ACC112 (cell line): ENCODE measurements at regions not wholly inside any gene's neighbourhood (a gene's known extent, or its start where the extent isn't known, plus 50 kb on each side); places are given as distances from the start of the nearest gene placed in this dataset.

Source experiments
- H2AFZ ChIP-seq: fragments of 200-600 bp; sonication (generic); one replicate; pipeline ENCODE4 v1.6.0; 2017; ENCODE audit warnings: antibody characterized with exemption, low read length; ENCODE audit not compliant: unreplicated experiment
- H3K27ac ChIP-seq: fragments of 200-600 bp; sonication (generic); 2 replicates; pipeline ENCODE4 v1.5.1; 2014; ENCODE audit warnings: low read depth, mild to moderate bottlenecking, antibody characterized with exemption, low read length, moderate library complexity
- H3K27me3 ChIP-seq: fragments of 200-600 bp; sonication (generic); 2 replicates; pipeline ENCODE4 v1.6.1; 2014; ENCODE audit warnings: mild to moderate bottlenecking, antibody characterized with exemption, low read length, moderate library complexity, mixed read lengths; ENCODE audit not compliant: insufficient read depth
- H3K36me3 ChIP-seq: fragments of 200-600 bp; sonication (generic); 2 replicates; pipeline ENCODE4 v1.6.1; 2016; ENCODE audit warnings: mild to moderate bottlenecking, antibody characterized with exemption, low read length, moderate library complexity, mixed read lengths; ENCODE audit not compliant: insufficient read depth
- H3K4me1 ChIP-seq: fragments of 200-600 bp; sonication (generic); one replicate; pipeline ENCODE4 v1.6.1; 2016; ENCODE audit warnings: low read length, mixed read lengths; ENCODE audit not compliant: insufficient read depth, unreplicated experiment, control insufficient read depth
- H3K4me3 ChIP-seq: fragments of 200-600 bp; sonication (generic); 2 replicates; pipeline ENCODE4 v1.5.1; 2014; ENCODE audit warnings: mild to moderate bottlenecking, low read depth, low read length
- H3K79me2 ChIP-seq: fragments of 200-600 bp; sonication (generic); one replicate; pipeline ENCODE4 v1.6.0; 2016; ENCODE audit warnings: low read length; ENCODE audit not compliant: control insufficient read depth, unreplicated experiment, insufficient read depth

GRCh38 chr20:58051367-58051766 is 177.1 kb downstream of the ANKRD60 start:
- no peaks in the 10 kb centered on the region for H3K79me2 ChIP-seq
- H3K4me1 ChIP-seq, result peaks cover 5% of the 10 kb centered on the region
- no peak overlapping the region for H2AFZ ChIP-seq
- no peak overlapping the region for H3K4me3 ChIP-seq
- no peaks in the 10 kb centered on the region for H3K36me3 ChIP-seq
- peaks cover 17% of the 10 kb centered on the region; the same call in 1 of the 2 replicates for H3K27me3 ChIP-seq
- H3K27ac ChIP-seq, result no peak overlapping the region

GRCh38 chr20:58048096-58048702 is 180.3 kb downstream of the ANKRD60 start:
- no peaks in the 10 kb centered on the region for H3K79me2 ChIP-seq
- no peak overlapping the region for H3K27ac ChIP-seq
- peaks cover 12% of the 10 kb centered on the region; the same call in 1 of the 2 replicates for H3K27me3 ChIP-seq
- H3K4me3 ChIP-seq, result no peak overlapping the region
- no peak overlapping the region for H2AFZ ChIP-seq
- peaks cover 5% of the 10 kb centered on the region for H3K4me1 ChIP-seq
- no peaks in the 10 kb centered on the region for H3K36me3 ChIP-seq

GRCh38 chr20:58046311-58046710 is 182.1 kb downstream of the ANKRD60 start:
- no peak overlapping the region for H3K27ac ChIP-seq

GRCh38 chr20:58045579-58045978 is 182.9 kb downstream of the ANKRD60 start:
- Histone ChIP-seq H3K27ac (no peak overlapping the region), H3K4me3 (no peak overlapping the region), H3K79me2 (no peaks in the 10 kb centered on the region), H3K27me3 (no peaks in the 10 kb centered on the region; the same call in 1 of the 2 replicates), H3K36me3 (no peaks in the 10 kb centered on the region), H2AFZ (no peak overlapping the region), H3K4me1 (peaks cover 5% of the 10 kb centered on the region)

More at GRCh38 chr20:58046311-58046710, 182.1 kb downstream of the ANKRD60 start:
- Histone ChIP-seq H3K79me2 (no peaks in the 10 kb centered on the region), H2AFZ (no peak overlapping the region), H3K4me3 (no peak overlapping the region), H3K27me3 (peaks cover 4% of the 10 kb centered on the region; the same call in 1 of the 2 replicates), H3K4me1 (peaks cover 5% of the 10 kb centered on the region), H3K36me3 (no peaks in the 10 kb centered on the region)

GRCh38 chr20:58044931-58045555 is 183.4 kb downstream of the ANKRD60 start:
- Histone ChIP-seq H3K36me3 (no peaks in the 10 kb centered on the region), H3K27me3 (no peaks in the 10 kb centered on the region; the same call in 1 of the 2 replicates)

GRCh38 chr20:58044286-58044685 is 184.2 kb downstream of the ANKRD60 start:
- no peaks in the 10 kb centered on the region for H3K79me2 ChIP-seq
- H3K27ac ChIP-seq, result no peak overlapping the region
- H2AFZ ChIP-seq, result no peak overlapping the region
- no peak overlapping the region for H3K4me3 ChIP-seq
- no peaks in the 10 kb centered on the region for H3K27me3 ChIP-seq
- peaks cover 5% of the 10 kb centered on the region for H3K4me1 ChIP-seq
- H3K36me3 ChIP-seq, result no peaks in the 10 kb centered on the region

More at GRCh38 chr20:58044931-58045555, 183.4 kb downstream of the ANKRD60 start:
- Histone ChIP-seq H3K79me2 (no peaks in the 10 kb centered on the region), H3K4me1 (peaks cover 5% of the 10 kb centered on the region), H3K27ac (no peak overlapping the region), H2AFZ (no peak overlapping the region), H3K4me3 (no peak overlapping the region)

- Histone ChIP-seq H2AFZ (no peak overlapping the region), H3K27me3 (no peaks in the 10 kb centered on the region), H3K4me1 (peaks cover 5% of the 10 kb centered on the region), H3K4me3 (no peak overlapping the region), H3K36me3 (no peaks in the 10 kb centered on the region), H3K27ac (no peak overlapping the region), H3K79me2 (no peaks in the 10 kb centered on the region)
Measured at GRCh38 chr20:58043236-58044140, 185.0 kb downstream of the ANKRD60 start.

GRCh38 chr20:58042591-58042990 is 185.9 kb downstream of the ANKRD60 start:
- no peaks in the 10 kb centered on the region for H3K27me3 ChIP-seq
- H3K36me3 ChIP-seq, result no peaks in the 10 kb centered on the region
- H3K27ac ChIP-seq, result no peak overlapping the region
- H3K79me2 ChIP-seq, result no peaks in the 10 kb centered on the region
- H3K4me1 ChIP-seq, result peaks cover 5% of the 10 kb centered on the region
- no peak overlapping the region for H2AFZ ChIP-seq
- H3K4me3 ChIP-seq, result no peak overlapping the region

GRCh38 chr20:58040447-58041290 is 187.8 kb downstream of the ANKRD60 start:
- Histone ChIP-seq H3K79me2 (no peaks in the 10 kb centered on the region), H3K4me1 (no peaks in the 10 kb centered on the region), H3K27me3 (no peaks in the 10 kb centered on the region), H3K4me3 (no peak overlapping the region), H3K27ac (no peak overlapping the region), H2AFZ (no peak overlapping the region), H3K36me3 (no peaks in the 10 kb centered on the region)
